ENCODE measurements at regions not wholly inside any gene's neighbourhood (a gene's known extent, or its start where the extent isn't known, plus 50 kb on each side); places are given as distances from the start of the nearest gene placed in this dataset.
"Not testable (repeated sequence)": the region's sequence is repeated elsewhere in the genome, so short reads cannot be mapped to it uniquely, and the experiment has no call there.

GRCh38 chr18:65279668-65280305, 471.0 kb upstream of the CDH7 start:
- no peak for DNase-seq

DNA sequence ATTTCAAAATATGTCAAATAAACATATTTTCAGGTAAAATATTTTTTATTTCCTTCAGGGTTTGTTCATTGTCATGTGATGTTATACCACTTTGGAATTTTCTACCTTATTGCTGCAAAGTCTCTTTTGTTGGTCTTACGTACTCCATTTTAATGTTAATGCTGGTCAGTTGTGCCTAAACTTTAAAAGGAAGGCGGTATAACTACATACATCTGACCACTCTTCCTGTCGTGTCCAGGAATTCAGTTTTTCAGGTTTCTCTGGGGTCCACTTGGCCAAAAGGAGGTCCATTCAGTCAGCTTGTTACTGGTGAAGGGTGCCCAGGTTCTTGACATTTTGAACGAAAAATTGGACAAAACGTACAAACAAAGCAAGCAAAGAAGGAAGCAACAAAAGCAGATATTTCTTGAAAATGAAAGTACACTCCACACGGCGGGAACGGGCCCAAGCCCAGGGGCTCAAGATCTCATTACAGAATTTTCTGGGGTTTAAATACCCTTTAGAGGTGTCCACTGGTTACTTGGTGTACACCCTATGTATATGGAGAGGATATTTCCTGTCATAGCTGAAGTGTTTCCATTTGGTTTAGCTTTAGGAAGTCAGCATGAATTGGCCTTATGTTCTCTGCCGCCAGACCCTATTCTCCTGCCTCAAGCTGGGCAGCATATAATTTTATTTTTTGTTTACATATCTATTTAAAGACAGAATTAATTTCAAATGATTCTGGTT, 471.7 kb upstream of the CDH7 start:
- DNase-seq, result no peak

DNA sequence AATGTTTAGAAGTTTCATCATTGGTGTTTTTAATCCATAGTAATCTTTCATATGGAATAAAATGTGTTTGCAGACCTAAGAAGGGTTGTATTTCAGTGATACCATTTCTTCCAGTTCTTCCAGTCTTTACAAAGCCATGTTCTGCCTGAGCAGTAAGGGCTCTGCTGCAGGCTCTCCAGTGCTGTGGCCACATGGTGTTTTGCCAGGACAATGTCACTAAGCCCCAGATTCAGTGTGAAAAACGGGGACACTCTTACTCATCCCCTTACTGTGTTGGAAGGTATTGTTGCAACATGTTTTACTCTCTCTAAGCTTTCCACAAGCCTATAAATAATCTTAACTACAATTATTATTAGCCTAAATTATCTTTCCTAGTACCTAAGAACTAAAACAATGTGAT, 481.4 kb upstream of the CDH7 start:
- DNase-seq, result no peak

- no peak for DNase-seq
Observed at GRCh38 chr18:65265761-65266160, 485.1 kb upstream of the CDH7 start.

DNA sequence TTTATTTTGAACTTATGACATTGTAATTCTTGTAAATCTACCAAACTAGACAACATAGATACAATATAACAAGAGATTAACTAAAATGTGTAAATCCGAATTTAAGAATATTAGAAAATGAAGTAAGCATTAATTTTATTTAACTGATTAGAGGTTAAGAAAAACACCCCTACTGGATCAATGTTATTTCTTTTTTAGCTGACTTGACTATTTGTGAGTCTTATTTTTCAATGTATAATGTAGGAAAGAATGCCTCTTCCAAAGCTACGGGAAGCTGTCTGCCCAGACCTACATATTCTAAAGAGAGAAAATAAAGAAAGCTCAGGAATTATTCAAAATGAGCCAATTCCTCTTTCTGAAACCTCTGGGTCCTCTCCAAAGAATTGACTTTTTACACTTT, 490.8 kb upstream of the CDH7 start:
- no peak for DNase-seq

DNA sequence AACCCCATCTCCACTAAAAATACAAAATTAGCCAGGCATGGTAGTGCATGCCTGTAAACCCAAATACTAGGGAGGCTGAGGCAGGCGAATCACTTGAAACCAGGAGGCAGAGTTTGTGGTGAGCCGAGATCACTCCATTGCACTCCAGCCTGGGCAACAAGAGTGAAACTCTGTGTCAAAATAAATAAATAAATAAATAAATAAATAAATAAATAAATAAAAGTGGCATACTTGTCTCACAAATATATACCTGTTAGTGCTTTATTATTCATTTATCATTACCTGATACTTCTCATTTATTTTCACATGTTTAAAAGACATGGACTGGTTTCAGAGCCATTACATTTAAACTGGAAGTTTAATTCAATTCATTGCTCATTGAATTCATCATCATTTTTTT, 491.4 kb upstream of the CDH7 start:
- no peak for DNase-seq

GRCh38 chr18:65257149-65257548, 493.7 kb upstream of the CDH7 start:
- no peak for DNase-seq

GRCh38 chr18:65255417-65255816, 495.4 kb upstream of the CDH7 start:
- DNase-seq, result no peak

DNA sequence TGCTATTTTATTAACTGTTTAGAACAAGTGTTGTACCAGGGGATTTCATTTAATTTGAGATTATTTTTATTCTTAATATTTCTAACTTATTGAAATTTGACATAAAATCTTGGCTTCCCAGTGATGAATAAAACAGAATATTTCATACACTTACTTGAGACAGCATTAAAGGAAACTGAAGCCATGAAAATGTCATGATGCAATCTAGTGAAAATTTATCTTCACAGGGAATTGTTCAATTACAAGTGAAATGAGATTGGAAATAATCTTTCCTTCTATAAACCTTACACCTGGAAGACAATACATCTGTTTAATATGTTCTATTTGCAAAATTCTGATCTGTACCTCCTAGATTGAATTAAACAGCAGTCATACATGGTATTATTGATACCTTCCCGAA, 511.0 kb upstream of the CDH7 start:
- no peak for DNase-seq

DNA sequence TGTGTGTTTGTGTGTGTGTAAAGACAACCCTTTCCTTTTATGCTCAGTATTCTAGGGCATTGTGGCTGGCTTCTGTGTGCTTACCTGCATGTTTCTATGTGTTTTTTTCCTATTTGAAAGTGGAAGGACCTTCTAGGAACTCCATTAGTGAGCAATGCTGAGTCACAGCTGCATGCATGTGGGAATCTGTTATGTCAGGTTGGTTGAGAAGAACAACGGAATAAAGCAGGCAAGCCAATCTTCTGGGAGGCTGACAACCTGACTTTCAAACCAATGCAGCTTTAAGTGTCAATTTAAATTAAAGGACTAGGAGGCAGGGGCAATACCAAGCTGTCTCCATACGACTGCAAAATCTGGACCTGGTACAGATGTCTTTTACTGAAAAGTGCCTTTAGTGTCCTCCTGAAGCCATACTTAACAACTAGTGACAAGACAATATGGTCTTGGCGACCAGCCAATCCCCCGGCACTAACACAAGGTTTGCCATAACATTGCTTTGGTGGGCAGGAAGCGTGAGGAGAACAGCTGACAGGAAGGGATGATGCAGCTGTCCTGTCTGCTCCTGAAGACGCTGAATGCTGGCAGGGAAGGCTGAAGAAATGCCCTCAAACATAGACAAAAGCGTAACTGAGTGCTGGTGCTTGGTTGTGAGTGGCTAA, 514.7 kb upstream of the CDH7 start:
- no peak for DNase-seq

- DNase-seq, result no peak
Observed at GRCh38 chr18:65230311-65230710, 520.5 kb upstream of the CDH7 start.

- DNase-seq, result no peak
Observed at GRCh38 chr18:65227970-65228369, 522.8 kb upstream of the CDH7 start.

DNA sequence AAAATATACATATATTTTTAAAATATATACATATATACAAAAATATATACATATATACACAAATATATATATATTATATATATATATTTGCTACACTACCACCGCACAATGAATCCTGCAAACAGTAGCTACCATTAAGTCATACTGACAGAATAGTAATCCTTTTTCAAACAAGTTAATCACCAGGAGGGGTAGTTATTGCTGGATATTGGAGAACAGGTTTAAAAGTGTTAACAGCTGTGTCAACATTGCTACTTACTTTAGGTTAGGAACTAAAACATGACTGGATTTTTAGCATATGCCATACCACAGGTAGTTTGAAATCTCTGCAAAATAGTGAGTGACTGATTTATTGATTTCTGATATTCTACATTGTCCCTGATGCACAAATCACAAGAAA, 529.1 kb upstream of the CDH7 start:
- no peak for DNase-seq

DNA sequence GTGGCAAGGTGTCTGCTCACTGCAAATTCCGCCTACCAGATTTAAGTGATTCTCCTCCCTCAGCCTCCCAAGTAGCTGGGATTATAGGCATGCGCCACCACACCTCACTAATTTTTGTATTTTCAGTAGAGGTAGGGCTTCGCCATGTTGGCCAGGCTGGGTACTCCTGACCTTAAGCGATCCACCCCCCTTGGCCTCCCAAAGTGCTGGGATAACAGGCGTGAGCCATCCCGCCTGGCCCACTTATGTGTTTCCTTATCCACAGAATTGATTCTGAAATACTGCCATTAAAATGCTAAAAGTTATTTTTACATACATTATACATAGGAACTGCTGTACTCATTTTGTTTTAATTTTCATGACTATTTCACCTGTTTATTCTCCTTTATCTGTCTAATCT, 529.7 kb upstream of the CDH7 start:
- DNase-seq, result no peak

- no peak for DNase-seq
Observed at GRCh38 chr18:65215865-65216466, 534.8 kb upstream of the CDH7 start.

DNA sequence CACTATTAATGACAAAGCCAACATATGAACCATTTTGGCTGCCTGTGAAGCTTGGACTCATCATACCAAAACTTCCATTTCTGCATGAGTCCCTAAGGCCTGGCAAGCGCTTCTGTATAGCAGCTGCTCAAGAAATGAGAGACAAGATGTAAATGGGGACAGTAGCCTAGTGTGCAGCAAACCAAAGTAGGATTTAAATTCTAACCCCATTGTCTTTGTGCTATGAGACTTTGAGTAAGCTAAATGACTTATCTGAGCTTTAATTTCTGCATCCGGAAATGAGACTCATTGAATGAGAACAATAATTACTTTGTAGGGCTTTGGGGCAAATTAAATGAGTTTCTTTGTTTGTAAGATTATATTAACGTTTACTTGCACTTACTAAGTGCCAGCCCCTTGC, 536.4 kb upstream of the CDH7 start:
- DNase-seq, result no peak

DNA sequence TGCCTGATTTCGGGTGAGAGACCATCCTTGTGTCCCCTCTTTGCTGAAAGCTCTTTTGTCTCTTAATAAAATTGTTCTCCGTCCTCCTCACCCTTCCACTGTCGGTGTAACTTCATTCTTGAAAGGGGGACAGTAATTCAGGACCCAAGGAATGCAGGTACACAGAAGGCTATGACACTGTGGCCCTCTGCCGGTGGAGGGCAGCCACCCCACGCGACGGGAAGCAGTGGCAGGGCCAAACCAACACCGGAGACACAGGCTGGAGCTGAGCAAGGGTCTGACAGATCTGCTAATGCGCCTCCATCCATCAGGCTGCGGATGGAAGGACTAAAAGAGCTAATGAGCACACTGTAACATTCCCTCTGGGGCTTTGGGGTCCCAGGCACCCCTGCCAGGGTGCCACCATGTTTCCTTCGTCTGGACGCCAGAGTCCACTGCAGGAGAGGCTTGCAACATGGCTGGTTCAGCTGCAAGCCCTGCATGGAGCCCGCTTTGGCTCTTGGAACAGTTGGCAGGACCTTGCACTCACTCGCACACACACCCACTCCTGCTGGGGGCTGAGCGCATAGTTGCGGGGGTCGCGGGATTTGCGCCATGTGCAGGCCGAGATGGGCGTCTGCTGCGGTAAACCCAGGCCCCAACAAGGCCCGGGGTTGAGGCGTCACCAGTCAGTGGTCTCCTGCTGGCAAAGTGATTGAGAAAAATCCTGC, 544.1 kb upstream of the CDH7 start:
- no peak for DNase-seq

GRCh38 chr18:65202091-65202490, 548.7 kb upstream of the CDH7 start:
- DNase-seq, result no peak

DNA sequence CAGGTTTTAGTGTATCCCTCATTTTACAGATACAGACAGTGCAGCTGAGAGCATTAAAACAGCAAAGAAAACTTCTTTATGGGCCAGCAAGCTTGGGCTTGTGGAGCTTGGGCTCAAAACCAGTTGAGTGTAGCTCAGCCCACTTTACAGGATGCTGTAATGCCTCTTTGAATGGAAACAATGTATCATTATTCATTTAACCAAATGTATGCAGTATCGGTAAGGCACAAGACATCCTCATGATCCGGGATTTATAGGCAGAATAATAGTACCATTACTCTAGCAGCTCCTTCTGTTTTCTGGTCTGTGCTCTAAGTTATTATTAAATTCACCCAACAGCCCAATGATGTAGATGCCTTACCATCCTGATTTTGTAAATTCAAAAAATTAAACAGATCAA, 575.1 kb upstream of the CDH7 start:
- no peak for DNase-seq

DNA sequence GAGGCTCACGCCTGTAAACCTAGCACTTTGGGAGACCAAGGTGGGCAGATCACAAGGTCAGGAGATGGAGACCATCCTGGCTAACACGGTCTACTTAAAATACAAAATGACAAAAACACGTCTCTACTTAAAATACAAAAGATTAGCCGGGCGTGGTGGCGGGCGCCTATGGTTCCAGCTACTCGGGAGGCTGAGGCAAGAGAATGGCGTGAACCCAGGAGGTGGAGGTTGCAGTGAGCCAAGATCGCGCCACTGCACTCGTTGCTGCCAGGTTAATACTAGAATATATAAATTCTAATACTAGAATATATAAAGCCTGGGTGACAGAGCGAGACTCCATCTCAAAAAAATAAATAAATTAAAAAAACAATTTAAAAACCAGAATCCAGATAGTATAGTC, 588.7 kb upstream of the CDH7 start:
- DNase-seq, result not testable (repeated sequence)

DNA sequence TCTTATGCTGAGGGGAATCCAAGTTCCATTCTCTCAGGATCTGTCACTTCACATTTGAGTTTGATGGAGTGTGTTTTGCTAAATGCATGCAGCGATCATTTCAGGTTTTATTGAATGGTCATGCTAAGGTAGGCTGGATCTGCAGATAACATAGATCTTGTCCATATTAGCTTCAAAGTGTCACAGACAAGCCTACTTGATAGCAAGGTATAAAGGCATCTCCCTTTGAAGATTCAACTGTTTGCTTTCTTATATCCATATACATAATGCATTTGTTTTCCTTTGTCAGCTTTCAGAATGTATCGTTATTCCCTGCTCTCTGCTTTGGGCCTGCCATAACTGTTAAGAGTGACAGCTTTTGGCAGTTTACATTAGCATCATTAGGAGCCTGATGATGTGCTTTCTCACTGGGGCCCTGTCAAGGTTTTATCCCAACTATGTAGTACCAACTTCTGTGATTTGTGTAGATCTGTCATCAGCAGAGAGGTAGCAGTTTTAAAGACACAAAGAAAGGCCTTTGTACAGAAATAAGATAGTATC, 604.3 kb upstream of the CDH7 start:
- DNase-seq, result no peak

- no peak for DNase-seq
Observed at GRCh38 chr18:65145312-65145711, 605.5 kb upstream of the CDH7 start.

- DNase-seq, result no peak
Observed at GRCh38 chr18:65133610-65134009, 617.2 kb upstream of the CDH7 start.

Measured in suppressor macrophage (primary cell).